ENCODE measurements at regions not wholly inside any gene's neighbourhood (a gene's known extent, or its start where the extent isn't known, plus 50 kb on each side); places are given as distances from the start of the nearest gene placed in this dataset.

- TF ChIP-seq, protein P1, sequence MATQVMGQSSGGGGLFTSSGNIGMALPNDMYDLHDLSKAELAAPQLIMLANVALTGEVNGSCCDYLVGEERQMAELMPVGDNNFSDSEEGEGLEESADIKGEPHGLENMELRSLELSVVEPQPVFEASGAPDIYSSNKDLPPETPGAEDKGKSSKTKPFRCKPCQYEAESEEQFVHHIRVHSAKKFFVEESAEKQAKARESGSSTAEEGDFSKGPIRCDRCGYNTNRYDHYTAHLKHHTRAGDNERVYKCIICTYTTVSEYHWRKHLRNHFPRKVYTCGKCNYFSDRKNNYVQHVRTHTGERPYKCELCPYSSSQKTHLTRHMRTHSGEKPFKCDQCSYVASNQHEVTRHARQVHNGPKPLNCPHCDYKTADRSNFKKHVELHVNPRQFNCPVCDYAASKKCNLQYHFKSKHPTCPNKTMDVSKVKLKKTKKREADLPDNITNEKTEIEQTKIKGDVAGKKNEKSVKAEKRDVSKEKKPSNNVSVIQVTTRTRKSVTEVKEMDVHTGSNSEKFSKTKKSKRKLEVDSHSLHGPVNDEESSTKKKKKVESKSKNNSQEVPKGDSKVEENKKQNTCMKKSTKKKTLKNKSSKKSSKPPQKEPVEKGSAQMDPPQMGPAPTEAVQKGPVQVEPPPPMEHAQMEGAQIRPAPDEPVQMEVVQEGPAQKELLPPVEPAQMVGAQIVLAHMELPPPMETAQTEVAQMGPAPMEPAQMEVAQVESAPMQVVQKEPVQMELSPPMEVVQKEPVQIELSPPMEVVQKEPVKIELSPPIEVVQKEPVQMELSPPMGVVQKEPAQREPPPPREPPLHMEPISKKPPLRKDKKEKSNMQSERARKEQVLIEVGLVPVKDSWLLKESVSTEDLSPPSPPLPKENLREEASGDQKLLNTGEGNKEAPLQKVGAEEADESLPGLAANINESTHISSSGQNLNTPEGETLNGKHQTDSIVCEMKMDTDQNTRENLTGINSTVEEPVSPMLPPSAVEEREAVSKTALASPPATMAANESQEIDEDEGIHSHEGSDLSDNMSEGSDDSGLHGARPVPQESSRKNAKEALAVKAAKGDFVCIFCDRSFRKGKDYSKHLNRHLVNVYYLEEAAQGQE (IDR thresholded peaks at IDR 0.05), result no peak
Observed at GRCh38 chr10:8575620-8576019, 521.1 kb downstream of the GATA3 start (continued).

DNA sequence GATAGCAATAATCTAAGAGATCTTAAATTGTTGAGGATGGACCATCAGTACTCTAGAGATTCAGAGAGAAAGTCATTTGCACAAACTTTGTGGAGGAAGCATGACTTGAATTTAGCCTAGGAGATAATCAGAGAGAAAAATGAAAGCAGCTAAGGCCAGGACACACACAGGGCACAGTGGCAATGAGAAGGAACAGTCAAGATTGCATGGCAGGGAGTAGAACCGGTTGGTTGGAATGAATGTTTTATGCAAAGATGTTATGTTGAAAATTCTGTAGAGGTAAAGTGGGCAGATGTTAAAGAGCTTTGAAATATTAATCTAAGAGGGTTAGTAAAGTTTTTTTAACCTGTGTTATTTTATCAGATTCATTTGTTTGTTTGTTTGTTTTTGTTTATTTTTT, 521.8 kb downstream of the GATA3 start:
- no peak overlapping the region for H3K27ac ChIP-seq (ENCODE audit: low read depth in 1 of 2, low read length in 2 of 2)
- 94% methylated on average over 1 of the region's 1 CpG for WGBS
- H3K4me1 ChIP-seq (ENCODE audit: control insufficient read depth in 4 of 4, insufficient read depth in 4 of 4, low read length in 3 of 4), result no peaks in the 10 kb centered on the region
- no peak for DNase-seq (ENCODE audit: low spot score)
- no peaks in the 10 kb centered on the region for H3K36me3 ChIP-seq (ENCODE audit: control insufficient read depth in 4 of 4, insufficient read depth in 3 of 4, low read depth in 1 of 4, low read length in 3 of 4)
- no peak overlapping the region for H3K9ac ChIP-seq (ENCODE audit: low read depth in 1 of 2, low read length in 2 of 2)
- H3K9me3 ChIP-seq (ENCODE audit: control insufficient read depth in 4 of 4, low read length in 3 of 4), result no peaks in the 10 kb centered on the region
- no peak overlapping the region for H3K4me3 ChIP-seq (ENCODE audit: low read depth in 1 of 3, low read length in 3 of 3)
- TF ChIP-seq NR2F2 (IDR thresholded peaks at IDR 0.05) (no peak), FOXA1 (IDR thresholded peaks at IDR 0.05) (no peak), GABPA (IDR thresholded peaks at IDR 0.05 in 1 of 2, conservative IDR thresholded peaks at IDR 0.05 in 1 of 2) (no peak), HNF4A (conservative IDR thresholded peaks at IDR 0.05) (no peak), FOXA2 (IDR thresholded peaks at IDR 0.05) (no peak), JUND (IDR thresholded peaks at IDR 0.05) (no peak), RXRA (IDR thresholded peaks at IDR 0.05) (no peak), YY1 (IDR thresholded peaks at IDR 0.05) (no peak), RAD21 (IDR thresholded peaks at IDR 0.05) (no peak)
- TF ChIP-seq, protein P2, sequence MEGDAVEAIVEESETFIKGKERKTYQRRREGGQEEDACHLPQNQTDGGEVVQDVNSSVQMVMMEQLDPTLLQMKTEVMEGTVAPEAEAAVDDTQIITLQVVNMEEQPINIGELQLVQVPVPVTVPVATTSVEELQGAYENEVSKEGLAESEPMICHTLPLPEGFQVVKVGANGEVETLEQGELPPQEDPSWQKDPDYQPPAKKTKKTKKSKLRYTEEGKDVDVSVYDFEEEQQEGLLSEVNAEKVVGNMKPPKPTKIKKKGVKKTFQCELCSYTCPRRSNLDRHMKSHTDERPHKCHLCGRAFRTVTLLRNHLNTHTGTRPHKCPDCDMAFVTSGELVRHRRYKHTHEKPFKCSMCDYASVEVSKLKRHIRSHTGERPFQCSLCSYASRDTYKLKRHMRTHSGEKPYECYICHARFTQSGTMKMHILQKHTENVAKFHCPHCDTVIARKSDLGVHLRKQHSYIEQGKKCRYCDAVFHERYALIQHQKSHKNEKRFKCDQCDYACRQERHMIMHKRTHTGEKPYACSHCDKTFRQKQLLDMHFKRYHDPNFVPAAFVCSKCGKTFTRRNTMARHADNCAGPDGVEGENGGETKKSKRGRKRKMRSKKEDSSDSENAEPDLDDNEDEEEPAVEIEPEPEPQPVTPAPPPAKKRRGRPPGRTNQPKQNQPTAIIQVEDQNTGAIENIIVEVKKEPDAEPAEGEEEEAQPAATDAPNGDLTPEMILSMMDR (IDR thresholded peaks at IDR 0.05; ENCODE audit: low read depth, low read length, missing input control), result no peak
- TF ChIP-seq, protein P3, sequence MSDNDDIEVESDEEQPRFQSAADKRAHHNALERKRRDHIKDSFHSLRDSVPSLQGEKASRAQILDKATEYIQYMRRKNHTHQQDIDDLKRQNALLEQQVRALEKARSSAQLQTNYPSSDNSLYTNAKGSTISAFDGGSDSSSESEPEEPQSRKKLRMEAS (IDR thresholded peaks at IDR 0.05), result no peak
- TF ChIP-seq, protein P1 (IDR thresholded peaks at IDR 0.05), result no peak
- TF ChIP-seq, protein P4, sequence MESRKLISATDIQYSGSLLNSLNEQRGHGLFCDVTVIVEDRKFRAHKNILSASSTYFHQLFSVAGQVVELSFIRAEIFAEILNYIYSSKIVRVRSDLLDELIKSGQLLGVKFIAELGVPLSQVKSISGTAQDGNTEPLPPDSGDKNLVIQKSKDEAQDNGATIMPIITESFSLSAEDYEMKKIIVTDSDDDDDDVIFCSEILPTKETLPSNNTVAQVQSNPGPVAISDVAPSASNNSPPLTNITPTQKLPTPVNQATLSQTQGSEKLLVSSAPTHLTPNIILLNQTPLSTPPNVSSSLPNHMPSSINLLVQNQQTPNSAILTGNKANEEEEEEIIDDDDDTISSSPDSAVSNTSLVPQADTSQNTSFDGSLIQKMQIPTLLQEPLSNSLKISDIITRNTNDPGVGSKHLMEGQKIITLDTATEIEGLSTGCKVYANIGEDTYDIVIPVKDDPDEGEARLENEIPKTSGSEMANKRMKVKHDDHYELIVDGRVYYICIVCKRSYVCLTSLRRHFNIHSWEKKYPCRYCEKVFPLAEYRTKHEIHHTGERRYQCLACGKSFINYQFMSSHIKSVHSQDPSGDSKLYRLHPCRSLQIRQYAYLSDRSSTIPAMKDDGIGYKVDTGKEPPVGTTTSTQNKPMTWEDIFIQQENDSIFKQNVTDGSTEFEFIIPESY (IDR thresholded peaks at IDR 0.05), result no peak
- TF ChIP-seq, protein P5, sequence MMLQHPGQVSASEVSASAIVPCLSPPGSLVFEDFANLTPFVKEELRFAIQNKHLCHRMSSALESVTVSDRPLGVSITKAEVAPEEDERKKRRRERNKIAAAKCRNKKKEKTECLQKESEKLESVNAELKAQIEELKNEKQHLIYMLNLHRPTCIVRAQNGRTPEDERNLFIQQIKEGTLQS (IDR thresholded peaks at IDR 0.05), result no peak
- no peaks in the 10 kb centered on the region for H3K27me3 ChIP-seq (ENCODE audit: control insufficient read depth in 4 of 4, insufficient read depth in 4 of 4, low read length in 3 of 4)
